Thyroid gland (tissue), 4 donors: ENCODE measurements at regions not wholly inside any gene's neighbourhood (a gene's known extent, or its start where the extent isn't known, plus 50 kb on each side); places are given as distances from the start of the nearest gene placed in this dataset.

Experiments used
- CTCF ChIP-seq, 6 experiments: fragments of 200-600 bp in 3 of 6; fragments of 450-650 bp in 3 of 6; sonication (generic) in 3 of 6; IDR thresholded peaks; one replicate each; pipeline ENCODE4 v1.5.1; 2016 to 2019; ENCODE audit warnings: antibody characterized with exemption in 6 of 6, mild to moderate bottlenecking in 2 of 6, inconsistent platforms in 1 of 6, moderate library complexity in 1 of 6
- POLR2A ChIP-seq, 2 donors: fragments of 450-650 bp; IDR thresholded peaks; one replicate each; pipeline ENCODE4 v1.6.1; 2017; ENCODE audit warnings: antibody characterized with exemption in 2 of 2, mild to moderate bottlenecking in 2 of 2, moderate library complexity in 1 of 2

- no peak for TF ChIP-seq CTCF (IDR thresholded peaks at IDR 0.05)
- TF ChIP-seq POLR2A (IDR thresholded peaks at IDR 0.05) = no peak
Observed at GRCh38 chr11:109696191-109696897, 274.4 kb downstream of the C11orf87 start.
